Tibial nerve (tissue), 4 donors: ENCODE measurements at regions not wholly inside any gene's neighbourhood (a gene's known extent, or its start where the extent isn't known, plus 50 kb on each side); places are given as distances from the start of the nearest gene placed in this dataset.

Source experiments
- DNase-seq, 2 donors: peaks; one replicate each; pipeline ENCODE4 v3.0.0-alpha.2; 2019; ENCODE audit warnings: low spot score in 2 of 2
- H3K27ac ChIP-seq, 4 donors: fragments of 200-600 bp; sonication (generic) in 3 of 4; one replicate each; pipeline ENCODE4 v1.5.1; 2017 to 2019; ENCODE audit warnings: mild to moderate bottlenecking in 1 of 4
- H3K27me3 ChIP-seq, 2 donors: fragments of 200-600 bp; sonication (generic) in 1 of 2; one replicate each; pipeline versions ENCODE4 v1.5.1 to v1.6.0; 2017 to 2019
- H3K36me3 ChIP-seq, 3 donors: fragments of 200-600 bp; sonication (generic); one replicate each; pipeline ENCODE4 v1.5.1; 2018 to 2019
- H3K4me1 ChIP-seq, 4 donors: fragments of 200-600 bp; sonication (generic) in 3 of 4; one replicate each; pipeline ENCODE4 v1.5.1; 2017 to 2019
- H3K4me3 ChIP-seq, 4 donors: fragments of 200-600 bp; sonication (generic) in 3 of 4; one replicate each; pipeline ENCODE4 v1.5.1; 2017 to 2019; ENCODE audit warnings: mild to moderate bottlenecking in 1 of 4, moderate library complexity in 1 of 4
- H3K9me3 ChIP-seq, 4 donors: fragments of 200-600 bp; sonication (generic) in 3 of 4; one replicate each; pipeline ENCODE4 v1.5.1; 2017 to 2019
- CTCF ChIP-seq, 5 experiments: fragments of 200-600 bp in 3 of 5; fragments of 450-650 bp in 2 of 5; sonication (generic) in 3 of 5; IDR thresholded peaks; one replicate each; pipeline ENCODE4 v1.5.1; 2016 to 2019; ENCODE audit warnings: antibody characterized with exemption in 5 of 5, mild to moderate bottlenecking in 3 of 5, moderate library complexity in 2 of 5
- EP300 ChIP-seq, 2 donors: sonication (generic); formaldehyde crosslinking; IDR thresholded peaks; one replicate each; pipeline ENCODE4 v1.6.1; 2017; ENCODE audit warnings: antibody characterized with exemption in 2 of 2, mild to moderate bottlenecking in 1 of 2
- POLR2A ChIP-seq, 2 donors: fragments of 450-650 bp; IDR thresholded peaks; one replicate each; pipeline ENCODE4 v1.6.1; 2017; ENCODE audit warnings: antibody characterized with exemption in 2 of 2, mild to moderate bottlenecking in 2 of 2, moderate library complexity in 2 of 2
- WGBS, 2 donors: methylation state at CpG; one replicate each; pipeline ENCODE4 v1.1.5; 2018; 5-methylcytosine and 5-hydroxymethylcytosine counted together

GRCh38 chrX:8879750-8880149 lies 78.6 kb upstream of the FAM9A start:
- WGBS, 2 donors = 53 to 69% methylated on average over 4 of the region's 4 CpGs

GRCh38 chrX:8873956-8874355 lies 72.8 kb upstream of the FAM9A start:
- WGBS, 2 donors = 62 to 92% methylated on average over 3 of the region's 3 CpGs
- DNase-seq = no peak
- no peaks in the 10 kb centered on the region for H3K9me3 ChIP-seq
- no peaks in the 10 kb centered on the region for H3K27me3 ChIP-seq
- H3K27ac ChIP-seq = no peak overlapping the region
- H3K36me3 ChIP-seq = no peaks in the 10 kb centered on the region
- H3K4me1 ChIP-seq = no peaks in the 10 kb centered on the region
- TF ChIP-seq CTCF (IDR thresholded peaks at IDR 0.05) = no peak
- no peak for TF ChIP-seq POLR2A (IDR thresholded peaks at IDR 0.05)
- TF ChIP-seq EP300 (IDR thresholded peaks at IDR 0.05) = no peak
- H3K4me3 ChIP-seq = no peak overlapping the region

More at GRCh38 chrX:8879750-8880149, 78.6 kb upstream of the FAM9A start:
- H3K27ac ChIP-seq = no peak overlapping the region
- DNase-seq = peak in 1 of 2 donors; percentile 4
- H3K4me3 ChIP-seq = no peak overlapping the region
- no peaks in the 10 kb centered on the region for H3K4me1 ChIP-seq
- H3K36me3 ChIP-seq = no peaks in the 10 kb centered on the region
- no peaks in the 10 kb centered on the region for H3K27me3 ChIP-seq
- no peaks in the 10 kb centered on the region for H3K9me3 ChIP-seq
- TF ChIP-seq CTCF (IDR thresholded peaks at IDR 0.05) (peak in 3 of 5 experiments; percentile 10 to 37 (median 31)), POLR2A (IDR thresholded peaks at IDR 0.05) (no peak)

- WGBS, 2 donors = 88% methylated on average over 2 of the region's 2 CpGs
- DNase-seq = no peak
- no peak for TF ChIP-seq EP300 (IDR thresholded peaks at IDR 0.05)
- TF ChIP-seq POLR2A (IDR thresholded peaks at IDR 0.05) = no peak
- H3K9me3 ChIP-seq = no peaks in the 10 kb centered on the region
- no peaks in the 10 kb centered on the region for H3K4me1 ChIP-seq
- no peak overlapping the region for H3K4me3 ChIP-seq
- no peaks in the 10 kb centered on the region for H3K36me3 ChIP-seq
- H3K27me3 ChIP-seq = no peaks in the 10 kb centered on the region
- no peak overlapping the region for H3K27ac ChIP-seq
Measured at GRCh38 chrX:8873102-8873501, 71.9 kb upstream of the FAM9A start.

- TF ChIP-seq POLR2A (IDR thresholded peaks at IDR 0.05) (no peak), EP300 (IDR thresholded peaks at IDR 0.05) (no peak), CTCF (IDR thresholded peaks at IDR 0.05) (no peak)
- no peaks in the 10 kb centered on the region for H3K9me3 ChIP-seq
- WGBS, 2 donors = 71 to 77% methylated on average over 3 of the region's 3 CpGs
- no peaks in the 10 kb centered on the region for H3K36me3 ChIP-seq
- H3K27ac ChIP-seq = no peak overlapping the region
- DNase-seq = no peak
- no peaks in the 10 kb centered on the region for H3K27me3 ChIP-seq
- no peaks in the 10 kb centered on the region for H3K4me1 ChIP-seq
- no peak overlapping the region for H3K4me3 ChIP-seq
Measured at GRCh38 chrX:8870411-8870810, 69.2 kb upstream of the FAM9A start.

- Histone ChIP-seq H3K4me1 (no peaks in the 10 kb centered on the region), H3K27me3 (no peaks in the 10 kb centered on the region), H3K4me3 (no peak overlapping the region), H3K36me3 (no peaks in the 10 kb centered on the region), H3K27ac (no peak overlapping the region), H3K9me3 (no peaks in the 10 kb centered on the region)
- no peak for DNase-seq
- no peak for TF ChIP-seq POLR2A (IDR thresholded peaks at IDR 0.05)
- TF ChIP-seq CTCF (IDR thresholded peaks at IDR 0.05) = no peak
- TF ChIP-seq EP300 (IDR thresholded peaks at IDR 0.05) = no peak
Measured at GRCh38 chrX:8869812-8870211, 68.6 kb upstream of the FAM9A start.

- H3K27me3 ChIP-seq = no peaks in the 10 kb centered on the region
- no peaks in the 10 kb centered on the region for H3K36me3 ChIP-seq
- H3K4me1 ChIP-seq = no peaks in the 10 kb centered on the region
- DNase-seq = no peak
- H3K27ac ChIP-seq = no peak overlapping the region
- H3K4me3 ChIP-seq = no peak overlapping the region
- WGBS, 2 donors = 18 to 36% methylated on average over 3 of the region's 3 CpGs
- TF ChIP-seq EP300 (IDR thresholded peaks at IDR 0.05) (no peak), CTCF (IDR thresholded peaks at IDR 0.05) (no peak), POLR2A (IDR thresholded peaks at IDR 0.05) (no peak)
- no peaks in the 10 kb centered on the region for H3K9me3 ChIP-seq
Measured at GRCh38 chrX:8868906-8869305, 67.7 kb upstream of the FAM9A start.
